Islet of Langerhans (tissue), 1 donor: ENCODE measurements at regions not wholly inside any gene's neighbourhood (a gene's known extent, or its start where the extent isn't known, plus 50 kb on each side); places are given as distances from the start of the nearest gene placed in this dataset.

ENCODE experiments used
- FAIRE-seq: peaks from one replicate; lab custom pipeline; 2011; peaks lifted over from hg19 to GRCh38; lab: Jason Lieb, UNC

DNA sequence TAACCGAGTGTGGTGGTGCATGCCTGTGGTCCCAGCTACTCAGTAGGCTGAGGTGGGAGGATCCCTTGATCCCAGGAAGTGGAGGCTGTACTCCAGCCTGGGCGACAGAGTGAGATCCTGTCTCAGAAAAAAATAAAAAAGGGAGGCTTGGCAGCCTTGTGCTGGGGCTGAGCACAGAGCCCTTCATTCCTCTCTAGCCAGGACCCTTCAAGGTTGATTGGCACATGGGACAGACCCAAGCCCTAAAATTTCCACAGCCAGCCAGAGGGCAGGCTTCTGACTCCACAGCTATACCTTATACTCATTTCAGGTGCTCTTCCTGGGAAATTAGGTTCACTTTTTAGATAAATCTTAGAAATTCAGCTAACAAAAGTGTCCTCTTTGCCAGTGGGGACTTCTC lies 553.0 kb upstream of the CPEB2 start:
- no peak for FAIRE-seq

DNA sequence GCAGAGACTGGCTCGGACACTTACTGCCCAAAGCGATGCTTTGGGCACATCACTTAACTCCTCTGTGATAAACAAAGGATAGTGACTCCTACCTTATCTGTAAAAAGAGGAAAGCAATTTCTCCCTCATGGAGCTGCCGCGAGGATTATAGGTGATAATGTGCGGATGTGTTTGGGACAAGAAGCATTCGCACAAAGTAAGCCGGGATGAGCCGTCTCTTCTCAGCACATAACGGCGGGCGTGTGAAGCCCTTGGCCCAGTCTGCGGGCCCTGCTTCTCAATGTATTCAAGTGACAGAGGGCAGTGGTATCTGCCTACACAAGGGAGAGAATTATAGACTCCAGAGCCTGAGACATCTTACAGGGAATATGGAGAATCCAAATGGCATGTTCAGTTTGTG lies 550.3 kb upstream of the CPEB2 start:
- FAIRE-seq, result no peak

DNA sequence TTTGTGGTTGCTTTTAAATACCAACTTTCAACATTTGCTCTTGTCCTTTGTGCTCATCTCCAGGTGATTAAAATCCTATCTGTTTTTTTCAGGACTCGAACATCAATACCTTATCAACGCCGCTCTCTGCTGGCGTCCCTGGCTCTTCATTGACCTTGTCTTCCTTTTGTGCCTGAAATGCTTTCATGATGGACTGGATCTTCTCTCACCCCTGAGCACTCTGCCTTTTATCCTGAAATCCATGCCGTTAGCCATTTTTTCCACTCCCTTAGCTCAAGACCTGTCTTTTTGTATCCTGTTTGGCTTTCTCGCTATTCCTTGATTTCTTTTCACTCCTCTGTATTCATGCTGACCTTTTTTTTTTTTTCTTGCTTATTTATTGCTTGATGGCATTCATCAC lies 549.5 kb upstream of the CPEB2 start:
- no peak for FAIRE-seq

DNA sequence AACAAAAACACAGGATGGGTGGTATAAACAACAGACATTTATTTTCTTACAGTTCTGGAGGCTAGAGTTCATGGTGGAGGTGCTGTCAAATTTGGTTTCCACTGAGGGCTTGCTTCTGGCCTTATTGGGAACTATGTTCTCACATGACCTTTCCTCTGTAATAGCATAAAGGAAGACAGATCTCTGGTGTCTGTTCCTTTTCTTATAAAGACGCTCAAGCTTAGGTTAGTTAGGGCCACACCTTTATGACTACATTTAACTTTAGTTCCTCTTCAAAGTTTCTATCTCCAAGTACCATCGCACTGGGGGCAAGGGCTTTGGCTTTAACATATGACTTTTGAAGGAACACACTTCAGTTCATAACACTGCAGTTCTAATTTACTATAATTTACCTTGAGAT lies 543.8 kb upstream of the CPEB2 start:
- no peak for FAIRE-seq

DNA sequence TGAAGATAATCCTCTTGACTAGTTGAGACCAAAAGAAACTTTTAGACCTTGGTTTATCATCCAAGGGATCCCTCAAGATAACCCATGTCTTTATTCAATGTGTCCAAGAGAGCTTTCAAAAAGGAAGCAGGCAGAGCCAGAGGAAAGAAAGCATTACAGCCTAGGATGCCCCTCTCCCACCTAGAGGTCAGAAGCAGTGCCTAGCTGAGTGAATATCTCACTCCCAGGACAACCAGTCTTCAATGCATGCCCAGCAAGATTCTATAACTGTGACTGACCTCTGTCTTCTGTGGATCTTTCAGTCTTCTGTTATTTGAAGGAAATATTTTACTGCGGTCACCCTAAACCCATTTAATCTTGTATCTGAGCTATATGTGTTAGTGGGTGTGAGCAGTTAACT lies 537.2 kb upstream of the CPEB2 start:
- no peak for FAIRE-seq

DNA sequence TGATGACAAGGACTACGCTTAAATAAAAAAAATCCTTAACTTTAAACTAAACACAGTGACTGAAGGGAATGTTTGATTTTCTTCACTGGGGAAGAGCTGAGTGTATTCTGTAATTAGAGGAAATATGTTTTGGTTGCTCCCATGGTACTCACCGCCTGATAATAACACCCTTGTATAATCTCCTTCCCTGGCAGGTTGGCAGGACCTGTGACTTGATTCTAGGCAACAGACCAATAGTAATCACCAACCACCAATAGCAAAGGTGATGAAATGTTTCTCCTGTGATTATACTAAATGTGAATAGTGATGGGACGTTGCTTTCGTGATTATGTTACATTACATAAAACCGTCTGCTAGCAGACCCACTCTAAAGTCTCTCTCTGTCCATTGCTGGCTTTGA lies 536.8 kb upstream of the CPEB2 start:
- FAIRE-seq, result no peak

DNA sequence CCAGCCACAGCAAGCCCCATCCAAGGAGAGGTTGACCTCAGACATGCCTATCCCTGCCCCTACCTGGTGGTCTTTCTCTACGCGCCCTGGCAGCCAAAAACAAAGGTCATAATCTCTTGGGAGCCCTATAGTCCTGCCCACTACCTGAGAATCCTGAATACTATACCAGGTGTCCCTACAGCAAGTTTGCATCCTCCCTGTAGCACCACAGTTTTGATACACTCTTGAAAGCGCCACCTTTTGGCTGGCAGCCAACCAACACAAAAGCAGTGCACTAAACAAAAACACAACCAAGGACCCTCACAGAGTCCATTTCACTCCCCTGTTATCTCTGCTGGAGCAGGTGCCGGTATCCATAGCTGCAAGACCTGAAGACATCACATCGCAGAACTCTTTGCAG lies 523.8 kb upstream of the CPEB2 start:
- FAIRE-seq, result no peak

DNA sequence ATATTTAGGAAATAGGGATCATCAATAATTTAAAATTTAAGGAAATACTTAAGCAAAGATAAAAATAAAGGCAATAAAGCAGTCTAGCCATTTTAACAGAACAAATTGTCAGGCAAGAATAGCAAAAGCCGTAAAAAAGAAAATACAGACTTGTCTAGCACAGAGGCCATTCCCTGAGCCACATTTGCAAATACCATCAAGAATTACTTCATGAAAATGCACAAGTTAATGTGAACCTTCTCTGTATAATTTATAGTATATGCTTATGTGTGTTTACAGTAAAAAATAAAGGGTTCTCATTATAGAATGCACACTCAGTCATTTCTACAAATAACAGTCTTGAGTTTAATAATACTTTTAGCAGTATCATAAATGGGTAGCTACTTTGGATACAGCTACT lies 505.9 kb upstream of the CPEB2 start:
- no peak for FAIRE-seq

DNA sequence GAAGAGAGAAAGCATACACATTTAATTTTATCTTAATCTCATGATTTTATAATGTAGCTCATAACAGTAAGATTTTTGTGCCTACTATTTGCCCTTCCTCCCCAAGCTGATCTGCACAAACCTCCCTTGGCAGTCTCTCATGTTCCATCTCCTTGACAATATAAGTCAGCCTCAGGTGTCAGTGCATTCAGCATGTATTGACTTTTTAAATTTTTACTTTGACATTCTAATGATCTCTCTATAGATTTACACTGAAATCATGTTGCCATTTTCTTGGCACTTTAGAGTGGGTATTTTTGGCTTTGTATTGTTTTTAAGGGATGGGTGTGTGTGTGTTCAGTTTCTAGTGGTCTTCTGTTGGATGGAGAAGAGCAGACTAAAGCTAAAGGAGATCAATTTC lies 505.3 kb upstream of the CPEB2 start:
- no peak for FAIRE-seq

DNA sequence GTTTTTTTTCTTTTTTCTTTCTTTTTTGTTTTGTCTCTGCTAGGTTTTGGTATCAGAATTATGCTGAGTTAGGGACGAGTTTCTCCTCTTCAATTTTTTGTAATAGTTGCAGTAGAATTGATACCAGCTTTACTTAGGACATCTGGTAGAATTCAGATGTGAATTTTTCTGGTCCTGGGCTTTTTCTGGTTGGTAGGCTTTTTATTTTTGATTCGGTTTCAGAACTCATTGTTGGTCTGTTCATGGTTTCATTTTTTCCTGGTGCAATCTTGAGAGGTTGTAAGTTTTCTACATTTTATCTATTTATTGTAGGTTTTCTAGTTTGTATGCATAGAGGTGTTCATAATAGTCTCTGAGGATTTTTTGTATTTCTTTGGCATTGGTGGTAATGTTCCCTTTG lies 498.1 kb upstream of the CPEB2 start:
- no peak for FAIRE-seq

DNA sequence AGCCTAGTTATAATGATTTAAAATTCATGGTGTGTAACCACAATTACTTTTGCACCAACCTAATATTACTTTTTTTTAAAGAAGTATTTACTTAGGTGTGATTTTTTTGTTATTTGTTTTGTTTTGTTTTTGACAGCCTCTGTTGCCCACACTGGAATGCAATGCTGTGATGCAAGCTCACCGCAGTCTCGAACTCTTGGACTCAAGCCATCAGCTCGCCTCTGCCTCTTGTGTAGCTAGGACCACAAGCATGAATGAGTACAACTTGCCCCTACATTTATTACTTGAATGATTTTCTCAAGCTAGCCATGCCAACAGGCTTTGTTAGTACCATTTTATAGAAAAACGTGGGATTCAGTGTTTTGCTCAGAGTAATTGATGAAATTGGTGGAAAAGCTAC lies 488.8 kb upstream of the CPEB2 start:
- no peak for FAIRE-seq

DNA sequence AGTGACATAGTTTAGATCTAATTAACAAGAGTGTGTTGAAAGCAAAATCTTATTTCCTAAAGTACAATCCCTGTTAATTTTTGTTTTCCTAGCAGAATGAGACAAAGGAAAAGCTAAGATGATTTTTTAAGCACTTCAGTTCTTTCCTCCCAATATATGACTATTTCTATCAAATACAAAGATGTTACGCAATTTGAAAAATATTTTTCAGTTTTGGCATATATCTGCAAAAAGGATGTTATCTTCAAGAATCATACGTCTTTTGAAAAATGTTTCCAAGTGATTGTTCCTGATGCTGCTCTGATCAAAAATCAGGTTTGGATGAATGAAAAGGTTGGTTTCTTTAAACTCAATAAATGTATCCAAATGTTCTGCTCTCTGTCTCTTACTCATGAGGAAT lies 486.7 kb upstream of the CPEB2 start:
- no peak for FAIRE-seq

DNA sequence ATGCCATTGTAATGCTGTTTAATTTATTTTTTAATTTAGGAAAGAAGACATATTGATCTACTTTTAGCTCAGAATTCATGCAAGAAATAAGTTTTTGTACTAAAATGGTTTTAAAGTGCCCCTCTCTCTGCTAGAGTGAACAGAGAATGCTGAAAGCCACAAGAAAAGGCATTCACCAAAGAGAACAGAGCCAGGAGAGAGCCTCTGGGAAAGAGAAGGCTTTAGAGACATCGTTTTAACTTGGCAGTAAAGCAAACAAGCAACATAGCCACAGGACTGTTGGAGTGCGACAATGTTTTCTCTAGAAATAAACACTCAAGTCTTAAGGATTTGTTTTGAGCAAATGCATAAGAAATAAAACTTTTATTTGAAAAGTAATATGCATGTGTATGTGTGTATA lies 484.1 kb upstream of the CPEB2 start:
- FAIRE-seq, result no peak

DNA sequence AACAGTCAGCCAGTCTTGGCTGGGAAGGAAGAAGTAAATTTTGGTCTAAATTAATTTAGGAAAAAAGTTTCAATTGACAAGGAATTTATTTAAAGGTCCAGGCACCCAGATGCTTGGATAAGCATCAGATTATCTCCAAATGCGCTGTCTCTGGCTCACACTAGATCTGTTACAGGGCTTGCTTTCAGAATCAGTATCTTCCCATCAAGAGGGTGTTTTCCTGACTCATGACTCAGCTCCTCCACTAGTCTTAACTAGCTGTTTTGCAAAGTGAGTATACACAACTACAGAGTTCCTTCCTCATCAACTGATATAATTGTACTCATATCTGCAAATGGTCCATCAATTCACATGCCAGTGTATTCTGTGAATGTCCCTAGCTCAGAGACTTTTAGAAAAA lies 482.1 kb upstream of the CPEB2 start:
- no peak for FAIRE-seq

DNA sequence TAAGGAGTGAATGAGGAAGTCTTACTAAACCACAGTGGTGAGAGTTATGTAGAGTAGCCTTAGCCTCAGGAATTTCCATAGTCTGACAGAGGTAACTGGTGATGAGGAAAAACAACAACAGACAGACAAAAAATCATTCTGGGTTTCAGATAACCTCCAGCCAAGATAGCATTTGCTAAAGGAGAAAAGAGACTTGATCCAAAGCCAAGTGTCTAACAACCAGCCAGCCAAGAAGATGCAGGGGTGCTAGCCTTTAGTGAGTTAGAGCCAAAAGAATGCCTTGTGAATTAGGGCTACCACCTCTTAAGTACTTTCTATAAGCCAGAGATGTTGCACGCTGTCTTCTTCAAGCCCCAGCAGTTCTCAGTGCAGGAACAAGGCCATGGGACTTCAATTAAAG lies 478.0 kb upstream of the CPEB2 start:
- no peak for FAIRE-seq

DNA sequence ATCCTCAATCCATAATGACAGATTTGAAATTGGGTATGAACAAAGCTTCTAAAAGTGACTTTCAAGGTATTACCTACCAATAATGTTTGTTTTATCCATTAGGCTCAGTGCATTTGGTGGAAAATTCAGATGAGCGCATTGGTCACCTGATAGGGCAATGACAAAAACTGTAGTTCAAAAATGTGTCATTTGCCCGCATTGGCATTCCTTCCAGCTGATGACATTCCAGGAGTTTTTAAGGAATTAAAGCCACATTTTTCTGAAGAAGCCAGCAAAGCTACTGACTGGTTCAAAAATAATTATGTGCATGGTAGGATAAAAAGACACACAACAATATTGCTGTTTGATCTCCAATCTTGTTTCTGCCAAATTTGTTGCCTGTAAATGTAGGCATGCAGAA lies 473.4 kb upstream of the CPEB2 start:
- no peak for FAIRE-seq

DNA sequence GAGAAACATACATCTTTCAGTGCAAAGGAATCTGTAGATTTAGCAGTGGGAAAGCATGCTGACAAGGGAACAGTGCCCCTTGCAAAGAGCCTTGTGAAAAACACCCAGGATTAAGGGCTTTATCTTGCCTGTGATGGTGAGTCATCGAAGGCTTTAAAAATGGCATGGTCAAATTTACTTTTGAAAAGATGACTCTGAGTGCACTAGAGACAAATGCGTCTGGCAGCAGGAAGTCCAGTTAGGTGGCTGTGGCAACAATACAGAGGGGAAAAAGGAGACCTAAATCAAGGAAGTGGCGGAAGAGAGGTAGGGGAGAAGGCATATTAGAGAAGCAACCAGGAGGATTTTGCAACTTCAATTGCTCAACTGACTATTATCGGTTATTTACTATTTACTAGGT lies 472.6 kb upstream of the CPEB2 start:
- peak; percentile 88 for FAIRE-seq

DNA sequence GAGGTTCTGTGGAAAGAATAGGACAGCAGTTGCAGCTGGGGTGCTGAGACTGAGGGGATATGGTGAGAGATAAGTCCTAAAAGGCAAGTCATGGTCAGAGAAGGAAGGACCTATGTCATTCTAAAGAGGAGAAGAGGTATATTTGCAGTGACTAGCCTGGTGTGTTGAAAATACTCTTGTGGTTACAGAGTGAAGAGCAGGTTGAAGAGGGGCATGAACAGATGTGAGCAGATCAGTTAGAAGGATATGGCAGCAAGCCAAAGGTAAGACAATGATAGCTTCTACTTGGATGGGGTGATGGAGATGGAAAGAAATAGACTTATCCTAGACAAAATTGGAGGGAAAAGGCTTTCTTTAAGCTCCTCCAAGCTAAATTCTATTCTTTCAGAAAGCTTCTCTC lies 469.8 kb upstream of the CPEB2 start:
- no peak for FAIRE-seq

DNA sequence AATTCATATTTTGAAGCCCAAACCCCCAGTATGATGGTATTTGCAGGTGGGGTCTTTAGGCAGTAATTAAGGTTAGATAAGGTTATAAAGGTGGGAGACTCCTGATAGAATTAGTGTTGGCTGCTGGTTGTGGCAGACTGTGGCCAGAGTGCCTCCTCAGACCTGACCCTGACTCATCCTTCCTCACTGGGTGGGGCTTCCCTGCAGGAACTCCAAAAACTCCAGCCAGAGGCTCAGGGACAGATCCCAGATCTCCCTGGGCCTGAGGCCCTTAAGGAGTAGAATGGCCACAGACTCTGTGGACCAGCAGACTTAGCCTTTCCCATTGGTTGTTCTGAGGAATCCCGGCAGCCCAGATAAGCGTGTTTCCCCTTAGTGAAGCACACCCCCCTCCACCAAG lies 463.0 kb upstream of the CPEB2 start:
- no peak for FAIRE-seq

DNA sequence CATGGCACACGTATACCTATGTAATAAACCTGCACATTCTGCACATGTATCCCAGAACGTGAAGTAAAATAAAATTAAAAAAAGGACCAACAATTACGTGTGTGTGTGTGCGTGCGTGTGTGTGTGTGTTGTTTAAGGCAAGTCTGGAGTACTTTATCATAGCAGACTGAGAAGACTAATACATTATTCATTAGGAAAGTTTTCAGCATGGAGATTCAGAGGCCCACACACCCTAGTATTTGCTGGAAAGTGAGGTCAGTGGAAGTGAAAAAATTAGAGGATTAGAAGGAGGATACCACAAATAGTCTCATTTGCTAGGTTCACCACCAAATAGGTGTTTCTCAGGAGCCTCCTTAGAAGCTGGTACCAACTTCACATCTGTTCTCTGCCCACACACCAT lies 457.1 kb upstream of the CPEB2 start:
- FAIRE-seq, result no peak

DNA sequence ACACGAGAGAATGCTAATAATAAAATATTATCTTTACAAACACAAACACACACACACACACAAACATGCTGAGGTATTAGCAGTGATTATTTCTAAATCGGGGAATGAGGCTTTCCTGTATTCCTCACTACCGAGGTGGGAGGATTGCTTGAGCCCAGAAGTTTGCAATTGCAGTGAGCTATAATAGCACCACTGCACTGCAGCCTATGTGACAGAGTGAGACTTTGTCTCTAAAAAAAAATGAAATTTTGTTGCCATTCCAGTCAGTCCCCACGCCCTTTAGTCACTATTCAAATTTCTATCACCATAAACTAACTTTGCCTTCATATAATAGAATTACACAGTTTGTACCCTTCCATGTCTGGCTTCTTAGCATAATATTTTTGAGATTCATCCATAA lies 456.5 kb upstream of the CPEB2 start:
- no peak for FAIRE-seq

DNA sequence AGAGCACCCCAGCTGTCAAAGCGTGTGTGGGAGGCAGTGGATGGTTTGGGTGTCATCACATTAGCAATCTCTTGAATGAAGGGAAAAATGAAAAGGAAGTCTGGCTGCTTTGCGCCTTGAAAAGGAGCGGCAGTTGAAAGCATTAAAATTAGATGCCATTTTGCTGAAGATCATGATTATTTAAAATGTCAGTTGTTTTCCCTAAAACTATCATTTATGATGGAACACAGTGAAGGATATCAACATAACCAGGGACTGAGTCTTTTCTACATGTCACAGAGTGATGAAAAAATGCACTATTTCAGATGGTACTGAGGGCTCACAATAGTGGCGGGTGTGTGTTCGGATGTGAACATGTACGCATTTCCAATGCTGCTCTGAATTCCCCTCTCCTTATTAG lies 450.2 kb upstream of the CPEB2 start:
- FAIRE-seq, result no peak

DNA sequence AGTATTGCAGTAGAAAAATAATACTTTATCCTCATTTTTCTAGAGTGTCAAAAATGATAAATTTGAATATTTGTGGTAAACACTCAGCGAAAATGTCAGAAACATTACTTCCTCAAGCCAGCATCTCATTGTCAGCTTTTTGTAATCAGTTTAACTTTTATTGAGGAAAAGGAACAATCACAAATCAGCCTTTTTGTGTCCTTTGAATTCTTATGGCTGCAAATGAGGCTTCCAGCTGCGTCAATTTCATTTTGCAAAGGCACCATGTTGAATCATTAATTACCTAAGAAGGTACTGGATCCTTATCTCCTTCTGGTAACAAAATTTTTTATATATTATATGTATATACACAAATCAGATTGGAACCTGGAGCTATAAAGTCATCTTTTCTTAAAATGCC lies 442.6 kb upstream of the CPEB2 start:
- FAIRE-seq, result no peak

DNA sequence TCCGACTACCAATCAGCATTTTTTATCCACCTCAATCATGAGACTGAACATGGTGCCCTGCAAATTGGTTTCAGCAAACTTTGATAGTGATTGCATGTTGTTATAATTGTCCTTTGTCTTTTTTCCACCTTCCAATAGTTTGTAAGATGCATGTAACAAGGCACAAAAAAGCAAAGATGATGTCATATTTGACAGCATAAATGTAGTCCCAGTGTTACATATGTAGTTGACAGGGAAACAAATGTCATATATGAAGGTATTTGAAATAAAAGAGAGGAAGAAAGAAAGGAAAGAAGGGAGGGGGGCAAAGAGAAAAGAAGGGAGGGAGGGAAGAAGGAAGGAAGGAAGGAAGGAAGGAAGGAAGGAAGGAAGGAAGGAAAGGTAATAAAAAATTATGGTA lies 441.7 kb upstream of the CPEB2 start:
- FAIRE-seq, result no peak

DNA sequence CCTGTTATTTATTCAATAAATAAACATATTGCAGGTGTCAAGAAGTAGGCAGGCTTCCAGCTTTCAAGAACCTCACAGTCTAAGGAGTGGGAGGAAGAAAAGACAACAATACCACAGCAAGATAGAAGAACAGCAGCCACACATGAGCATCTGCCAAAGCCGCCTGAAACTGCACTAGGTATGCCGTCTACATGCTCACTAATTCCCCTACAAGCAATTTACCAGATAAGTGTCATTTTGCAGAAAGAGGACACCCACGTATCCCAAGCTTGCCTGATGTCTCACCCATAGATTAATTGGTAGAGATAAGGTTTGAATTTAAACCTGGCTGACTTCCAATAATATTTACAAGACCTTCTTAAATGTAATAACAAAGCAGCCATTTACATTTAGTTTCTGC lies 439.4 kb upstream of the CPEB2 start:
- FAIRE-seq, result no peak

DNA sequence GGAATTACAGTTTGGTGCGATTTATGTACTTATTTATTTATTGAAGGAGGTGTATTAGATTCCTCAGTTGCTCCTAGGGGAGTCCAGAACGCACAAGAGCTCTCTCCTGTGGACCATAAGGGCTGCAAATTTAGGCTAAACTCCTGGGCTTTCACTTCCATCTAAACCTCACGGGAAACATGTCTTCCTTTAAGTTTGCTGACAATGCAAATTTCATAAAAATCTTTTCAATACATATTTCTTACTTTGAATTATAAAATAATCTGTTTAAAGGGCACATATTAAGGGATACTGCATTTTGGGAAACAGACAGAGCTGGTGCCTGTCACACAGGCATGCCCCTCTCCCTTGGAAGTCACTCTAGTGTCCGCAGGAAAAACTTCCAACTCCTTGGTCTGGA lies 438.0 kb upstream of the CPEB2 start:
- FAIRE-seq, result no peak
